Stomach (tissue), 4 donors: ENCODE measurements at regions not wholly inside any gene's neighbourhood (a gene's known extent, or its start where the extent isn't known, plus 50 kb on each side); places are given as distances from the start of the nearest gene placed in this dataset.

Source experiments
- POLR2A ChIP-seq, 4 donors: fragments of 450-650 bp; IDR thresholded peaks; one replicate each; pipeline ENCODE4 v1.6.1; 2016; ENCODE audit warnings: antibody characterized with exemption in 4 of 4, control low read depth in 2 of 4, mild to moderate bottlenecking in 1 of 4, moderate library complexity in 1 of 4
- TF ChIP-seq, protein P1 (sequence below), 7 experiments: fragments of 450-650 bp in 4 of 7; fragments of 200-600 bp in 3 of 7; sonication (generic) in 3 of 7; IDR thresholded peaks; one replicate each; pipeline ENCODE4 v1.5.1; 2016 to 2019; ENCODE audit warnings: antibody characterized with exemption in 7 of 7, control low read depth in 2 of 7, mild to moderate bottlenecking in 1 of 7

GRCh38 chr14:82365471-82365870 lies 831.8 kb upstream of the SEL1L start:
- TF ChIP-seq, protein P1, sequence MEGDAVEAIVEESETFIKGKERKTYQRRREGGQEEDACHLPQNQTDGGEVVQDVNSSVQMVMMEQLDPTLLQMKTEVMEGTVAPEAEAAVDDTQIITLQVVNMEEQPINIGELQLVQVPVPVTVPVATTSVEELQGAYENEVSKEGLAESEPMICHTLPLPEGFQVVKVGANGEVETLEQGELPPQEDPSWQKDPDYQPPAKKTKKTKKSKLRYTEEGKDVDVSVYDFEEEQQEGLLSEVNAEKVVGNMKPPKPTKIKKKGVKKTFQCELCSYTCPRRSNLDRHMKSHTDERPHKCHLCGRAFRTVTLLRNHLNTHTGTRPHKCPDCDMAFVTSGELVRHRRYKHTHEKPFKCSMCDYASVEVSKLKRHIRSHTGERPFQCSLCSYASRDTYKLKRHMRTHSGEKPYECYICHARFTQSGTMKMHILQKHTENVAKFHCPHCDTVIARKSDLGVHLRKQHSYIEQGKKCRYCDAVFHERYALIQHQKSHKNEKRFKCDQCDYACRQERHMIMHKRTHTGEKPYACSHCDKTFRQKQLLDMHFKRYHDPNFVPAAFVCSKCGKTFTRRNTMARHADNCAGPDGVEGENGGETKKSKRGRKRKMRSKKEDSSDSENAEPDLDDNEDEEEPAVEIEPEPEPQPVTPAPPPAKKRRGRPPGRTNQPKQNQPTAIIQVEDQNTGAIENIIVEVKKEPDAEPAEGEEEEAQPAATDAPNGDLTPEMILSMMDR (IDR thresholded peaks at IDR 0.05), result no peak
- no peak for TF ChIP-seq POLR2A (IDR thresholded peaks at IDR 0.05)
